ENCODE measurements at regions not wholly inside any gene's neighbourhood (a gene's known extent, or its start where the extent isn't known, plus 50 kb on each side); places are given as distances from the start of the nearest gene placed in this dataset.

DNA sequence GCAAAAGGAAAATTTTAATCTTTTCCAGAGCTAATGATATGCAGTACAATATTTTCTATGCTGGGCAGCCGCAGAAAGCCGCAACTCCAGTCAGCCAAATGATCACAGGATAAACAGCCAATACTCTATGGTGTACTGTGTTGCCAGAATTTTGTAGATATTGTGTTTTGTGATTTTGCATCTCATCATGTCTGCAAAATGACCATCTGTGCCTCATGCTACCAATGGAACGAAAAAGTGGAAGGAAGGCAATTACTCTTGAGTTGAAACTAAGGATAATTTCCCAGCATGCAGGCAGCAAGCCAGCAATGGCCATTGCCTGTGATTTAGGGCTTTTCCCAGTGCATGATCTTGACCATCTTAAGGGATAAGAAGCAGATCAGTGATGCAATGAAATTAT, 891.9 kb downstream of the PLOD2 start:
- Mint-ChIP-seq H3K4me3 (no peak overlapping the region), H3K27me3 (ENCODE audit: low read depth) (no peaks in the 10 kb centered on the region), H3K36me3 (ENCODE audit: insufficient read depth in 1 of 3, low read depth in 3 of 3) (no peaks in the 10 kb centered on the region), H3K27ac (peak overlapping the region in 1 of 3 experiments; percentile 50; a peak in 1 of 7 replicates), H3K9me3 (no peaks in the 10 kb centered on the region; a peak in 1 of 5 replicates), H3K4me1 (peaks cover 0 to 7% of the 10 kb centered on the region in 2 experiments; a peak in 1 of 4 replicates)
- Histone ChIP-seq H2BK120ac (ENCODE audit: low read depth, low read length, poor library complexity, severe bottlenecking) (no peak overlapping the region), H3K4ac (ENCODE audit: low read depth, low read length) (no peak overlapping the region), H3K27me3 (ENCODE audit: insufficient read depth, low read length) (no peaks in the 10 kb centered on the region), H4K8ac (replicated peaks; ENCODE audit: insufficient read length, low read depth, low read length) (no peak overlapping the region), H3T11ph (ENCODE audit: low read length) (no peak overlapping the region), H2BK20ac (ENCODE audit: low read depth, low read length, poor library complexity, severe bottlenecking) (no peak overlapping the region), H3K18ac (ENCODE audit: insufficient read length, low read depth, low read length) (no peak overlapping the region), H2AK5ac (ENCODE audit: insufficient read length, low read length) (no peak overlapping the region), H3K23ac (ENCODE audit: insufficient read length, low read depth, low read length) (no peak overlapping the region), H3K14ac (ENCODE audit: insufficient read depth, low read length) (no peak overlapping the region), H2BK15ac (ENCODE audit: low read depth, low read length) (no peak overlapping the region), H3K9me3 (ENCODE audit: control insufficient read depth, low read depth, low read length) (no peaks in the 10 kb centered on the region), H4K20me1 (ENCODE audit: control insufficient read depth, insufficient read depth, insufficient read length) (no peaks in the 10 kb centered on the region), H2AFZ (ENCODE audit: low read length) (no peak overlapping the region), H2BK12ac (ENCODE audit: insufficient read length, low read depth, low read length) (no peak overlapping the region), H3K4me2 (ENCODE audit: insufficient read depth, insufficient read length, low read length) (no peak overlapping the region), H4K91ac (ENCODE audit: insufficient read length, low read depth, low read length) (no peak overlapping the region), H3K79me1 (ENCODE audit: insufficient read depth, low read depth, low read length, poor library complexity, severe bottlenecking) (no peaks in the 10 kb centered on the region), H3K79me2 (ENCODE audit: insufficient read depth, low read length) (no peaks in the 10 kb centered on the region), H3K27ac (ENCODE audit: insufficient read length, low read depth, low read length) (no peak overlapping the region), H3K23me2 (ENCODE audit: insufficient read length, low read depth, low read length, poor library complexity, severe bottlenecking) (no peaks in the 10 kb centered on the region), H3K9ac (ENCODE audit: extremely low read depth, insufficient read length, low read length) (no peak overlapping the region), H4K5ac (ENCODE audit: insufficient read length, low read depth, low read length) (no peak overlapping the region), H2BK5ac (ENCODE audit: insufficient read length, low read length) (no peak overlapping the region), H3K56ac (ENCODE audit: insufficient read length, low read depth, low read length) (no peak overlapping the region), H3K4me1 (ENCODE audit: insufficient read depth, low read length) (no peaks in the 10 kb centered on the region)
- TF ChIP-seq, protein P1, sequence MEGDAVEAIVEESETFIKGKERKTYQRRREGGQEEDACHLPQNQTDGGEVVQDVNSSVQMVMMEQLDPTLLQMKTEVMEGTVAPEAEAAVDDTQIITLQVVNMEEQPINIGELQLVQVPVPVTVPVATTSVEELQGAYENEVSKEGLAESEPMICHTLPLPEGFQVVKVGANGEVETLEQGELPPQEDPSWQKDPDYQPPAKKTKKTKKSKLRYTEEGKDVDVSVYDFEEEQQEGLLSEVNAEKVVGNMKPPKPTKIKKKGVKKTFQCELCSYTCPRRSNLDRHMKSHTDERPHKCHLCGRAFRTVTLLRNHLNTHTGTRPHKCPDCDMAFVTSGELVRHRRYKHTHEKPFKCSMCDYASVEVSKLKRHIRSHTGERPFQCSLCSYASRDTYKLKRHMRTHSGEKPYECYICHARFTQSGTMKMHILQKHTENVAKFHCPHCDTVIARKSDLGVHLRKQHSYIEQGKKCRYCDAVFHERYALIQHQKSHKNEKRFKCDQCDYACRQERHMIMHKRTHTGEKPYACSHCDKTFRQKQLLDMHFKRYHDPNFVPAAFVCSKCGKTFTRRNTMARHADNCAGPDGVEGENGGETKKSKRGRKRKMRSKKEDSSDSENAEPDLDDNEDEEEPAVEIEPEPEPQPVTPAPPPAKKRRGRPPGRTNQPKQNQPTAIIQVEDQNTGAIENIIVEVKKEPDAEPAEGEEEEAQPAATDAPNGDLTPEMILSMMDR (conservative IDR thresholded peaks at IDR 0.05): no peak
- DNase-seq: no peak
- no CpG with 5 or more reads among the region's 3 CpGs for WGBS (ENCODE audit: extremely low coverage, insufficient read length, low lambda C conversion rate)

Measured in H9 (cell line).